ENCODE measurements at regions not wholly inside any gene's neighbourhood (a gene's known extent, or its start where the extent isn't known, plus 50 kb on each side); places are given as distances from the start of the nearest gene placed in this dataset.

DNA sequence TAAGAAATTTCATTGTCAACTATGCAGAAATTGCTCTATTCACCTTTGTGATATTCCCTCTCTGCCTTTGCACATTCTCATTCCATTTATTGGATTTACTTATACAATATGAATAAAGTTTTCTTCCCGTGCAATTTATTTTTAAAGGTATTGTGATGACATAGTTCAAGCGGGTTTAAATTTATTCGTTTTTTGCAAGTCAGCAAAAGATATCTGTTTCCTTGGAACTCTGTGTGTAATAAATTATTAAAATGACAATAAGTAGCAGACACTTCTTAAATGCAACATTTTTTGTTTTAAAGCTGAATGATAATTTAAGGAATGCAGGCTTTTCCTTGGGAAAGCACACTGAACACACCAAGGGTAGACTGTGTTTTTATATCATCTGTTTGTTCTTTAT, 143.1 kb downstream of the SLC41A2 start:
- TF ChIP-seq CTCF (IDR thresholded peaks at IDR 0.05; ENCODE audit: low read length): no peak
- no peak for TF ChIP-seq EZH2phosphoT487 (IDR thresholded peaks at IDR 0.05; ENCODE audit: low read length)
- no peak for TF ChIP-seq EZH2 (optimal IDR thresholded peaks at IDR 0.05; ENCODE audit: low read depth, low read length)

All from MM.1S (cell line).